Erythroblast (primary cell): ENCODE measurements at regions not wholly inside any gene's neighbourhood (a gene's known extent, or its start where the extent isn't known, plus 50 kb on each side); places are given as distances from the start of the nearest gene placed in this dataset.

Experiments used
- GATA1 ChIP-seq: IDR thresholded peaks from 2 replicates; pipeline ENCODE4 v1.6.1; 2011; ENCODE audit warnings: low read depth, mild to moderate bottlenecking, control low read depth, low read length, moderate library complexity
- POLR2A ChIP-seq: IDR thresholded peaks from 2 replicates; pipeline ENCODE4 v1.6.1; 2011; ENCODE audit warnings: mild to moderate bottlenecking, low read length

DNA sequence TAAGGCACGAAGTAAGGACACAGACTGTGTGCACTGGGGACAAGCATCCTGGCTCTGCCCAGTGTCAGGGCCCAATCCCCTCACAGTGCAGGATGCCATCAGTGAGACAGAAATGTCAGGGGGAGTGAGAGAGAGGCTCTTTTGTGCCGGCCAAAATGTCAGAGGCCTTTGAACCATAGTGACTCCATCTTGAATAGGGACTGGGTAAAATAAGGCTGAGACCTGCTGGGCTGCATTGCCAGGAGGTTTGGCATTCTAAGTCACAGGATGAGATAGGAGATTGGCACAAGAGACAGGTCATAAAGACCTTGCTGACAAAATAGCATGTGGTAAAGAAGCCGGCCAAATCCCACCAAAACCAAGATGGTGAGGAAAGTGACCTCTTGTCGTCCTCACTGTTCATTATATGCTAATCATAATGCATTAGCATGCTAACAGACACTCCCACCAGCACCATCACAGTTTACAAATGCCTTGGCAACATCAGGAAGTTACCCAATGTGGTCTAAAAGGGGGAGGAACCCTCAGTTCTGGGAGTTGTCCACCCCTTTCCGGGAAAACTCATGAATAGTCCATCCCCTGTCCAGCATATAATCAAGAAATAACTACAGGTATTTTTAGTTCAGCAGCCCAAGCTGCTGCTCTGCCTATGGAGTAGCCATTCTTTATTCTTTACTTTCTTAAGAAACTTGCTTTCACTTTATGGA lies 337.4 kb downstream of the LPIN1 start:
- TF ChIP-seq POLR2A, result no peak
- TF ChIP-seq GATA1, result no peak
